ENCODE measurements at regions not wholly inside any gene's neighbourhood (a gene's known extent, or its start where the extent isn't known, plus 50 kb on each side); places are given as distances from the start of the nearest gene placed in this dataset.

DNA sequence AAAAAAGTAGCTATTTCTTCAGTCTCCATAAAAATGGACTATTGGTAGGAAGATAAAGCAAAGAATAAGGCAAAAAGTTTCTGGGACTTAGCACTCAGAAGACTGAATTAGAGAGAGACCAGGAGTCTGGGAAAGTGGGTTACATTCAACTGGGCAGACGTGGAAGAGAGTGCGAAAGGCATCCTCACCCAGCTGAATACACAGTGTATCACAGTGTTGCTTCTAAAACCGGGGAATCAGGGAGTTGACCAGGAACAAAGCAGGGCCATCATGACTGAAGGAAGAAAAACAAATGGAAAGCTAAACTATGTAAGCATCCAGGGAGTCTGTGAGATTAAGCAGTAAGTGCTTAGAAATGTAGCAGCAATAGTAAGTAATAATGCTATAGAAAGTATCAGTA is 452.9 kb upstream of the MAN1A1 start:
- no peak overlapping the region for H2AFZ ChIP-seq (ENCODE audit: low read depth)
- CTCF ChIA-PET: interaction anchor here (1.1 to 1.6 kb wide), 2 partner anchors 8 to 11 kb away, joined by 4 read pairs; no protein-coding TSS in a partner anchor
- H3K9me3 ChIP-seq: no peaks in the 10 kb centered on the region
- no peaks in the 10 kb centered on the region for H3K9me2 ChIP-seq
- H3K27me3 ChIP-seq (ENCODE audit: insufficient read depth): no peaks in the 10 kb centered on the region
- no peaks in the 10 kb centered on the region for H3K36me3 ChIP-seq (replicated peaks in 1 of 2; ENCODE audit: control insufficient read depth in 1 of 2, insufficient read depth in 2 of 2, low read length in 1 of 2)
- no peak overlapping the region for H3K27ac ChIP-seq (ENCODE audit: low read depth in 2 of 2, low read length in 1 of 2)
- no peak for TF ChIP-seq FOSL2 (IDR thresholded peaks at IDR 0.05; ENCODE audit: borderline replicate concordance, low read depth)
- TF ChIP-seq, protein P1, sequence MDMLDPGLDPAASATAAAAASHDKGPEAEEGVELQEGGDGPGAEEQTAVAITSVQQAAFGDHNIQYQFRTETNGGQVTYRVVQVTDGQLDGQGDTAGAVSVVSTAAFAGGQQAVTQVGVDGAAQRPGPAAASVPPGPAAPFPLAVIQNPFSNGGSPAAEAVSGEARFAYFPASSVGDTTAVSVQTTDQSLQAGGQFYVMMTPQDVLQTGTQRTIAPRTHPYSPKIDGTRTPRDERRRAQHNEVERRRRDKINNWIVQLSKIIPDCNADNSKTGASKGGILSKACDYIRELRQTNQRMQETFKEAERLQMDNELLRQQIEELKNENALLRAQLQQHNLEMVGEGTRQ (IDR thresholded peaks at IDR 0.05; ENCODE audit: borderline replicate concordance, low read depth, low read length): no peak
- TF ChIP-seq SIN3A (IDR thresholded peaks at IDR 0.05; ENCODE audit: borderline replicate concordance, low read depth, low read length): no peak
- no peak for TF ChIP-seq GABPA (IDR thresholded peaks at IDR 0.05; ENCODE audit: low read depth)
- no peak for TF ChIP-seq NRF1 (IDR thresholded peaks at IDR 0.05; ENCODE audit: low read depth, low read length)
- TF ChIP-seq FOXJ3 (CRISPR knock-in tag; IDR thresholded peaks at IDR 0.05): no peak
- TF ChIP-seq, protein P2, sequence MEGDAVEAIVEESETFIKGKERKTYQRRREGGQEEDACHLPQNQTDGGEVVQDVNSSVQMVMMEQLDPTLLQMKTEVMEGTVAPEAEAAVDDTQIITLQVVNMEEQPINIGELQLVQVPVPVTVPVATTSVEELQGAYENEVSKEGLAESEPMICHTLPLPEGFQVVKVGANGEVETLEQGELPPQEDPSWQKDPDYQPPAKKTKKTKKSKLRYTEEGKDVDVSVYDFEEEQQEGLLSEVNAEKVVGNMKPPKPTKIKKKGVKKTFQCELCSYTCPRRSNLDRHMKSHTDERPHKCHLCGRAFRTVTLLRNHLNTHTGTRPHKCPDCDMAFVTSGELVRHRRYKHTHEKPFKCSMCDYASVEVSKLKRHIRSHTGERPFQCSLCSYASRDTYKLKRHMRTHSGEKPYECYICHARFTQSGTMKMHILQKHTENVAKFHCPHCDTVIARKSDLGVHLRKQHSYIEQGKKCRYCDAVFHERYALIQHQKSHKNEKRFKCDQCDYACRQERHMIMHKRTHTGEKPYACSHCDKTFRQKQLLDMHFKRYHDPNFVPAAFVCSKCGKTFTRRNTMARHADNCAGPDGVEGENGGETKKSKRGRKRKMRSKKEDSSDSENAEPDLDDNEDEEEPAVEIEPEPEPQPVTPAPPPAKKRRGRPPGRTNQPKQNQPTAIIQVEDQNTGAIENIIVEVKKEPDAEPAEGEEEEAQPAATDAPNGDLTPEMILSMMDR (IDR thresholded peaks at IDR 0.05): no peak
- TF ChIP-seq SMC3 (IDR thresholded peaks at IDR 0.05; ENCODE audit: low read depth, low read length): no peak
- no peak for TF ChIP-seq RFX5 (IDR thresholded peaks at IDR 0.05; ENCODE audit: low read length)
- TF ChIP-seq JUND (IDR thresholded peaks at IDR 0.05): no peak
- TF ChIP-seq, protein P3, sequence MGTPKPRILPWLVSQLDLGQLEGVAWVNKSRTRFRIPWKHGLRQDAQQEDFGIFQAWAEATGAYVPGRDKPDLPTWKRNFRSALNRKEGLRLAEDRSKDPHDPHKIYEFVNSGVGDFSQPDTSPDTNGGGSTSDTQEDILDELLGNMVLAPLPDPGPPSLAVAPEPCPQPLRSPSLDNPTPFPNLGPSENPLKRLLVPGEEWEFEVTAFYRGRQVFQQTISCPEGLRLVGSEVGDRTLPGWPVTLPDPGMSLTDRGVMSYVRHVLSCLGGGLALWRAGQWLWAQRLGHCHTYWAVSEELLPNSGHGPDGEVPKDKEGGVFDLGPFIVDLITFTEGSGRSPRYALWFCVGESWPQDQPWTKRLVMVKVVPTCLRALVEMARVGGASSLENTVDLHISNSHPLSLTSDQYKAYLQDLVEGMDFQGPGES (IDR thresholded peaks at IDR 0.05; ENCODE audit: low read depth, low read length): no peak
- TF ChIP-seq TCF12 (IDR thresholded peaks at IDR 0.05): no peak
- no peak for TF ChIP-seq TEAD4 (IDR thresholded peaks at IDR 0.05; ENCODE audit: borderline replicate concordance, insufficient read depth)
- TF ChIP-seq TAF1 (IDR thresholded peaks at IDR 0.05; ENCODE audit: borderline replicate concordance, low read depth, low read length): no peak
- TF ChIP-seq, protein P4, sequence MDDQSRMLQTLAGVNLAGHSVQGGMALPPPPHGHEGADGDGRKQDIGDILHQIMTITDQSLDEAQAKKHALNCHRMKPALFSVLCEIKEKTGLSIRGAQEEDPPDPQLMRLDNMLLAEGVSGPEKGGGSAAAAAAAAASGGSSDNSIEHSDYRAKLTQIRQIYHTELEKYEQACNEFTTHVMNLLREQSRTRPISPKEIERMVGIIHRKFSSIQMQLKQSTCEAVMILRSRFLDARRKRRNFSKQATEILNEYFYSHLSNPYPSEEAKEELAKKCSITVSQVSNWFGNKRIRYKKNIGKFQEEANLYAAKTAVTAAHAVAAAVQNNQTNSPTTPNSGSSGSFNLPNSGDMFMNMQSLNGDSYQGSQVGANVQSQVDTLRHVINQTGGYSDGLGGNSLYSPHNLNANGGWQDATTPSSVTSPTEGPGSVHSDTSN (IDR thresholded peaks at IDR 0.05): no peak
- TF ChIP-seq, protein P5, sequence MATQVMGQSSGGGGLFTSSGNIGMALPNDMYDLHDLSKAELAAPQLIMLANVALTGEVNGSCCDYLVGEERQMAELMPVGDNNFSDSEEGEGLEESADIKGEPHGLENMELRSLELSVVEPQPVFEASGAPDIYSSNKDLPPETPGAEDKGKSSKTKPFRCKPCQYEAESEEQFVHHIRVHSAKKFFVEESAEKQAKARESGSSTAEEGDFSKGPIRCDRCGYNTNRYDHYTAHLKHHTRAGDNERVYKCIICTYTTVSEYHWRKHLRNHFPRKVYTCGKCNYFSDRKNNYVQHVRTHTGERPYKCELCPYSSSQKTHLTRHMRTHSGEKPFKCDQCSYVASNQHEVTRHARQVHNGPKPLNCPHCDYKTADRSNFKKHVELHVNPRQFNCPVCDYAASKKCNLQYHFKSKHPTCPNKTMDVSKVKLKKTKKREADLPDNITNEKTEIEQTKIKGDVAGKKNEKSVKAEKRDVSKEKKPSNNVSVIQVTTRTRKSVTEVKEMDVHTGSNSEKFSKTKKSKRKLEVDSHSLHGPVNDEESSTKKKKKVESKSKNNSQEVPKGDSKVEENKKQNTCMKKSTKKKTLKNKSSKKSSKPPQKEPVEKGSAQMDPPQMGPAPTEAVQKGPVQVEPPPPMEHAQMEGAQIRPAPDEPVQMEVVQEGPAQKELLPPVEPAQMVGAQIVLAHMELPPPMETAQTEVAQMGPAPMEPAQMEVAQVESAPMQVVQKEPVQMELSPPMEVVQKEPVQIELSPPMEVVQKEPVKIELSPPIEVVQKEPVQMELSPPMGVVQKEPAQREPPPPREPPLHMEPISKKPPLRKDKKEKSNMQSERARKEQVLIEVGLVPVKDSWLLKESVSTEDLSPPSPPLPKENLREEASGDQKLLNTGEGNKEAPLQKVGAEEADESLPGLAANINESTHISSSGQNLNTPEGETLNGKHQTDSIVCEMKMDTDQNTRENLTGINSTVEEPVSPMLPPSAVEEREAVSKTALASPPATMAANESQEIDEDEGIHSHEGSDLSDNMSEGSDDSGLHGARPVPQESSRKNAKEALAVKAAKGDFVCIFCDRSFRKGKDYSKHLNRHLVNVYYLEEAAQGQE (IDR thresholded peaks at IDR 0.05; ENCODE audit: low read depth, low read length): no peak
- TF ChIP-seq RCOR1 (IDR thresholded peaks at IDR 0.05; ENCODE audit: low read length): no peak
- TF ChIP-seq, protein P6, sequence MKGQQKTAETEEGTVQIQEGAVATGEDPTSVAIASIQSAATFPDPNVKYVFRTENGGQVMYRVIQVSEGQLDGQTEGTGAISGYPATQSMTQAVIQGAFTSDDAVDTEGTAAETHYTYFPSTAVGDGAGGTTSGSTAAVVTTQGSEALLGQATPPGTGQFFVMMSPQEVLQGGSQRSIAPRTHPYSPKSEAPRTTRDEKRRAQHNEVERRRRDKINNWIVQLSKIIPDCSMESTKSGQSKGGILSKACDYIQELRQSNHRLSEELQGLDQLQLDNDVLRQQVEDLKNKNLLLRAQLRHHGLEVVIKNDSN (IDR thresholded peaks at IDR 0.05; ENCODE audit: borderline replicate concordance, low read depth): no peak
- no peak for TF ChIP-seq MEF2A (IDR thresholded peaks at IDR 0.05; ENCODE audit: borderline replicate concordance, low read depth)
- TF ChIP-seq NFIC (IDR thresholded peaks at IDR 0.05; ENCODE audit: borderline replicate concordance): no peak
- H4K20me1 ChIP-seq (ENCODE audit: insufficient read depth): no peaks in the 10 kb centered on the region
- H3K9ac ChIP-seq: no peak overlapping the region
- 51% methylated on average over 3 of the region's 3 CpGs for WGBS (ENCODE audit: low lambda C conversion rate)
- no peak overlapping the region for H3K4me3 ChIP-seq (ENCODE audit: low read depth in 2 of 2, low read length in 1 of 2)
- POLR2A ChIA-PET: no interaction called here
- H3K4me2 ChIP-seq: no peak overlapping the region
- H3F3A ChIP-seq (replicated peaks; ENCODE audit: insufficient read depth): no peaks in the 10 kb centered on the region
- no peaks in the 10 kb centered on the region for H3K4me1 ChIP-seq (ENCODE audit: control insufficient read depth in 1 of 2, insufficient read depth in 2 of 2, low read depth in 1 of 2, low read length in 1 of 2)
- H3K79me2 ChIP-seq (ENCODE audit: insufficient read depth): no peaks in the 10 kb centered on the region
- DNase-seq: no peak
